HEK293 (cell line): ENCODE measurements at regions not wholly inside any gene's neighbourhood (a gene's known extent, or its start where the extent isn't known, plus 50 kb on each side); places are given as distances from the start of the nearest gene placed in this dataset.

Experiments used
- CTCF ChIA-PET: fragments of 350-600 bp; formaldehyde crosslinking; extraction: SDS; loops from one replicate; lab custom pipeline; 2021; ENCODE audit warnings: antibody characterized with exemption; lab: Yijun Ruan, JAX
- POLR2A ChIA-PET: fragments of 300-600 bp; formaldehyde crosslinking; extraction: SDS; loops from one replicate; lab custom pipeline; 2020; ENCODE audit warnings: antibody characterized with exemption, inconsistent platforms; lab: Yijun Ruan, JAX
- H3K27ac ChIP-seq: fragments of 200-500 bp; sonication (Bioruptor generic); 2 replicates; pipeline ENCODE4 v1.5.1; 2014; ENCODE audit warnings: low read depth, low read length, control low read depth, inconsistent platforms; ENCODE audit errors: extremely low read depth
- H3K36me3 ChIP-seq, 2 experiments: fragments of 200-500 bp in 1 of 2; sonication (Bioruptor generic) in 1 of 2; 1 replicate in 1 of 2; 2 replicates in 1 of 2; pipeline ENCODE4 v1.5.1; 2014 to 2017; ENCODE audit warnings: inconsistent platforms in 2 of 2, low read length in 2 of 2; ENCODE audit not compliant: control insufficient read depth in 2 of 2, insufficient read depth in 1 of 2
- H3K4me1 ChIP-seq: fragments of 200-500 bp; sonication (Bioruptor generic); 2 replicates; pipeline ENCODE4 v1.5.1; 2014; ENCODE audit warnings: mild to moderate bottlenecking, low read length, inconsistent platforms; ENCODE audit not compliant: control insufficient read depth, insufficient read depth
- H3K4me3 ChIP-seq: 2 replicates; pipeline ENCODE4 v1.5.1; 2011; ENCODE audit warnings: low read depth, mild to moderate bottlenecking, control low read depth, low read length, moderate library complexity
- H3K9me3 ChIP-seq: fragments of 200-500 bp; sonication (Bioruptor generic); 2 replicates; pipeline ENCODE4 v1.5.1; 2014; ENCODE audit warnings: low read depth, low read length, inconsistent platforms; ENCODE audit not compliant: control insufficient read depth, insufficient read depth
- BCL11A ChIP-seq: fragments of 450-650 bp; formaldehyde crosslinking; IDR thresholded peaks from 2 replicates; pipeline ENCODE4 v1.5.1; 2016; ENCODE audit warnings: low read depth, missing biosample characterization, missing genetic modification characterization
- GLIS1 ChIP-seq: fragments of 450-650 bp; formaldehyde crosslinking; IDR thresholded peaks from 2 replicates; pipeline ENCODE4 v1.5.1; 2016; ENCODE audit warnings: missing biosample characterization, missing genetic modification characterization
- HOXC10 ChIP-seq: sonication (generic); formaldehyde crosslinking; IDR thresholded peaks from 2 replicates; pipeline ENCODE4 v1.8.1; 2023; ENCODE audit warnings: mild to moderate bottlenecking, missing genetic modification reagents
- KLF10 ChIP-seq: fragments of 450-650 bp; IDR thresholded peaks from 2 replicates; pipeline ENCODE4 v1.5.1; 2018; ENCODE audit warnings: missing biosample characterization, mild to moderate bottlenecking, missing genetic modification characterization
- KLF7 ChIP-seq: fragments of 450-650 bp; formaldehyde crosslinking; IDR thresholded peaks from 2 replicates; pipeline ENCODE4 v1.5.1; 2016; ENCODE audit warnings: missing biosample characterization, missing genetic modification characterization, borderline replicate concordance
- SETDB1 ChIP-seq: IDR thresholded peaks from one replicate; pipeline ENCODE4 v1.6.1; 2017; ENCODE audit warnings: mild to moderate bottlenecking, low read length, moderate library complexity, mixed read lengths; ENCODE audit not compliant: insufficient read length
- WT1 ChIP-seq: fragments of 450-650 bp; formaldehyde crosslinking; IDR thresholded peaks from 2 replicates; pipeline ENCODE4 v1.5.1; 2016; ENCODE audit warnings: missing biosample characterization, missing genetic modification characterization
- ZNF114 ChIP-seq: fragments of 450-650 bp; formaldehyde crosslinking; IDR thresholded peaks from 2 replicates; pipeline ENCODE4 v1.5.0; 2017; ENCODE audit warnings: missing biosample characterization, missing genetic modification characterization
- ZNF155 ChIP-seq: fragments of 450-650 bp; formaldehyde crosslinking; IDR thresholded peaks from 2 replicates; pipeline ENCODE4 v1.5.1; 2016; ENCODE audit warnings: missing biosample characterization, missing genetic modification characterization
- ZNF629 ChIP-seq: fragments of 450-650 bp; formaldehyde crosslinking; IDR thresholded peaks from 2 replicates; pipeline ENCODE4 v1.5.1; 2017; ENCODE audit warnings: missing biosample characterization, missing genetic modification characterization
- TF ChIP-seq, protein P1 (sequence below): fragments of 450-650 bp; formaldehyde crosslinking; IDR thresholded peaks from 2 replicates; pipeline ENCODE4 v1.5.1; 2016; ENCODE audit warnings: missing biosample characterization, missing genetic modification characterization, borderline replicate concordance
- TF ChIP-seq, protein P2 (sequence below): fragments of 450-650 bp; formaldehyde crosslinking; IDR thresholded peaks from 2 replicates; pipeline ENCODE4 v1.5.1; 2016; ENCODE audit warnings: missing biosample characterization, missing genetic modification characterization
- TF ChIP-seq, protein P3 (sequence below): fragments of 450-650 bp; formaldehyde crosslinking; IDR thresholded peaks from 2 replicates; pipeline ENCODE4 v1.5.1; 2016; ENCODE audit warnings: missing biosample characterization, missing genetic modification characterization
- TF ChIP-seq, protein P4 (sequence below): fragments of 450-650 bp; formaldehyde crosslinking; IDR thresholded peaks from 2 replicates; pipeline ENCODE4 v1.5.1; 2016; ENCODE audit warnings: missing biosample characterization, missing genetic modification characterization
- TF ChIP-seq, protein P5 (sequence below): fragments of 450-650 bp; IDR thresholded peaks from 2 replicates; pipeline ENCODE4 v1.5.1; 2018; ENCODE audit warnings: missing biosample characterization, mild to moderate bottlenecking, missing genetic modification characterization
- TF ChIP-seq, protein P6 (sequence below): fragments of 450-650 bp; formaldehyde crosslinking; IDR thresholded peaks from 2 replicates; pipeline ENCODE4 v1.5.1; 2016; ENCODE audit warnings: missing biosample characterization, missing genetic modification characterization
- TF ChIP-seq, protein P7 (sequence below): fragments of 450-650 bp; formaldehyde crosslinking; IDR thresholded peaks from 2 replicates; pipeline ENCODE4 v1.5.1; 2016; ENCODE audit warnings: missing biosample characterization, missing genetic modification characterization

DNA sequence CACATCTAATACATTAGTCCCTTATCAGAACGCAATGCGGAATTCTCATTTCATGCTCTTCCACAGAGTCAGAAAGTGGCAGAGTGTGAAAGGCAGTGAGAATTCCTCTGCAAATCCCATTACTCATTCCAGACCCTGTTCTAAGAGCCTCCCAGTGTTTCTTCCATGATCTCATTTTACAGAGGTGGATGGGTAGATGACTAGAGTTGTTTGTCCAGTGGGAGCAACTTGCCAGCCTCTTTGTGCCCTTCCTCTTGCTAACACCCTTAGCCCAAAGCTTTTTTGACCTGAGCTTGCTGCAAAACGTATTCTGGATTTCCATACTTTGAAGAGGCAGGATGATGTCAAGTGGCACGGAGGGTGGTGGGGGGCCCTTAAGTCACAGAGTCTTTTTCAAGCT is 467.7 kb upstream of the RGPD4 start (continued):
- no peak for TF ChIP-seq KLF7 (tag by site-specific recombination)

DNA sequence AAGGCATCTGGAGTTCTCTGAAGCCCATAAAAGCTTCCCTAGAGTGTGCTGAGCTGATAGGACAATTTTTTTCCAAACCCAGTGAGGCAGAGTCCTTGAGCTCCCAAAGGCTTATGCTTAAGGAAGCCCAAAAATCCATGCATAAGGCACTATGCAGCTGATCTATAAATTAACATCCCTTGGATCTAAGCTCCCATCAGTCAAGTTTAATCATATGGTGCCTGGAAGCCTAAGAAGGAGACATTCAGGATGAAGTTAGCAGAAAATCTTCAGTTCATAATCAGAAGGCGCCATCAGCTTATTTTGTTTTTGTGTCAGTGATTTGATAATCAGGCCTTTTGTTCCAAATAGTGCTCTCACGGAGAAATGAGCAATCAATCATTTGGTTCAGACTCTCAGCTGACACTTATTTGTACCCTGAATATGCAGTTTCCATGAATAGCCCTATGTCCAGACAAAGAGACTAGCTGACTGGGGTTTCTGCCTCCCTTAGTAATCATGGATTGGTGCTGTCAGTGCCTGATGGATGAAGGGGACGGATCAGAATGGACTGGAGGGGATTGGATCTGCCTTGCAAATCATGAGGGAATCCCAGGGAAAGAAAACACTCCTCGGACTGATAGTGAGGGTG is 464.8 kb upstream of the RGPD4 start:
- POLR2A ChIA-PET, result no interaction called here
- TF ChIP-seq, protein P1, sequence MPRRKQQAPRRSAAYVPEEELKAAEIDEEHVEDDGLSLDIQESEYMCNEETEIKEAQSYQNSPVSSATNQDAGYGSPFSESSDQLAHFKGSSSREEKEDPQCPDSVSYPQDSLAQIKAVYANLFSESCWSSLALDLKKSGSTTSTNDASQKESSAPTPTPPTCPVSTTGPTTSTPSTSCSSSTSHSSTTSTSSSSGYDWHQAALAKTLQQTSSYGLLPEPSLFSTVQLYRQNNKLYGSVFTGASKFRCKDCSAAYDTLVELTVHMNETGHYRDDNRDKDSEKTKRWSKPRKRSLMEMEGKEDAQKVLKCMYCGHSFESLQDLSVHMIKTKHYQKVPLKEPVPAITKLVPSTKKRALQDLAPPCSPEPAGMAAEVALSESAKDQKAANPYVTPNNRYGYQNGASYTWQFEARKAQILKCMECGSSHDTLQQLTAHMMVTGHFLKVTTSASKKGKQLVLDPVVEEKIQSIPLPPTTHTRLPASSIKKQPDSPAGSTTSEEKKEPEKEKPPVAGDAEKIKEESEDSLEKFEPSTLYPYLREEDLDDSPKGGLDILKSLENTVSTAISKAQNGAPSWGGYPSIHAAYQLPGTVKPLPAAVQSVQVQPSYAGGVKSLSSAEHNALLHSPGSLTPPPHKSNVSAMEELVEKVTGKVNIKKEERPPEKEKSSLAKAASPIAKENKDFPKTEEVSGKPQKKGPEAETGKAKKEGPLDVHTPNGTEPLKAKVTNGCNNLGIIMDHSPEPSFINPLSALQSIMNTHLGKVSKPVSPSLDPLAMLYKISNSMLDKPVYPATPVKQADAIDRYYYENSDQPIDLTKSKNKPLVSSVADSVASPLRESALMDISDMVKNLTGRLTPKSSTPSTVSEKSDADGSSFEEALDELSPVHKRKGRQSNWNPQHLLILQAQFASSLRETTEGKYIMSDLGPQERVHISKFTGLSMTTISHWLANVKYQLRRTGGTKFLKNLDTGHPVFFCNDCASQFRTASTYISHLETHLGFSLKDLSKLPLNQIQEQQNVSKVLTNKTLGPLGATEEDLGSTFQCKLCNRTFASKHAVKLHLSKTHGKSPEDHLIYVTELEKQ (tag by site-specific recombination), result no peak
- CTCF ChIA-PET, result no interaction called here

DNA sequence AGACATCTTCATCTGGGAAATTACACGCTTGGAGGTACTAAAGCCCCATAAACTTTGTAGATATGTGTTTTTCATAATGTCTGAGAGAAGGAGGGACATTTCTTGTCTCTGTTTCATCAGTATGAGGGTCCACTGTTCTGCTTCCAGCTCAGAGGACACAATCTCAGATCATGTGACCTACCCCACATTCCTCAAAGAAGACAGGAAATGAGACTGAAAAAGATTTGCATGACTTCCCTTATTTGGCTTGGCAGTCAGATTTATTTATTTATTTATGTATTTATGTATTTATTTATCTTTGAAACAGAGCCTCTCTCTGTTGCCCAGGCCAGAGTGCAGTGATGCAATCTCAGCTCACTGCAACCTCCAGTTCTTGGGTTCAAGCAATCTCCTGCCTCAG is 463.7 kb upstream of the RGPD4 start:
- no peak overlapping the region for H3K4me3 ChIP-seq
- no peaks in the 10 kb centered on the region for H3K9me3 ChIP-seq
- no peak overlapping the region for H3K27ac ChIP-seq
- no peaks in the 10 kb centered on the region for H3K4me1 ChIP-seq
- POLR2A ChIA-PET, result no interaction called here
- no peaks in the 10 kb centered on the region for H3K36me3 ChIP-seq
- CTCF ChIA-PET, result no interaction called here
- no peak for TF ChIP-seq WT1
- TF ChIP-seq ZNF114 (tag by site-specific recombination), result no peak
- TF ChIP-seq, protein P2, sequence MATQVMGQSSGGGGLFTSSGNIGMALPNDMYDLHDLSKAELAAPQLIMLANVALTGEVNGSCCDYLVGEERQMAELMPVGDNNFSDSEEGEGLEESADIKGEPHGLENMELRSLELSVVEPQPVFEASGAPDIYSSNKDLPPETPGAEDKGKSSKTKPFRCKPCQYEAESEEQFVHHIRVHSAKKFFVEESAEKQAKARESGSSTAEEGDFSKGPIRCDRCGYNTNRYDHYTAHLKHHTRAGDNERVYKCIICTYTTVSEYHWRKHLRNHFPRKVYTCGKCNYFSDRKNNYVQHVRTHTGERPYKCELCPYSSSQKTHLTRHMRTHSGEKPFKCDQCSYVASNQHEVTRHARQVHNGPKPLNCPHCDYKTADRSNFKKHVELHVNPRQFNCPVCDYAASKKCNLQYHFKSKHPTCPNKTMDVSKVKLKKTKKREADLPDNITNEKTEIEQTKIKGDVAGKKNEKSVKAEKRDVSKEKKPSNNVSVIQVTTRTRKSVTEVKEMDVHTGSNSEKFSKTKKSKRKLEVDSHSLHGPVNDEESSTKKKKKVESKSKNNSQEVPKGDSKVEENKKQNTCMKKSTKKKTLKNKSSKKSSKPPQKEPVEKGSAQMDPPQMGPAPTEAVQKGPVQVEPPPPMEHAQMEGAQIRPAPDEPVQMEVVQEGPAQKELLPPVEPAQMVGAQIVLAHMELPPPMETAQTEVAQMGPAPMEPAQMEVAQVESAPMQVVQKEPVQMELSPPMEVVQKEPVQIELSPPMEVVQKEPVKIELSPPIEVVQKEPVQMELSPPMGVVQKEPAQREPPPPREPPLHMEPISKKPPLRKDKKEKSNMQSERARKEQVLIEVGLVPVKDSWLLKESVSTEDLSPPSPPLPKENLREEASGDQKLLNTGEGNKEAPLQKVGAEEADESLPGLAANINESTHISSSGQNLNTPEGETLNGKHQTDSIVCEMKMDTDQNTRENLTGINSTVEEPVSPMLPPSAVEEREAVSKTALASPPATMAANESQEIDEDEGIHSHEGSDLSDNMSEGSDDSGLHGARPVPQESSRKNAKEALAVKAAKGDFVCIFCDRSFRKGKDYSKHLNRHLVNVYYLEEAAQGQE (tag by site-specific recombination), result no peak
- TF ChIP-seq, protein P3, sequence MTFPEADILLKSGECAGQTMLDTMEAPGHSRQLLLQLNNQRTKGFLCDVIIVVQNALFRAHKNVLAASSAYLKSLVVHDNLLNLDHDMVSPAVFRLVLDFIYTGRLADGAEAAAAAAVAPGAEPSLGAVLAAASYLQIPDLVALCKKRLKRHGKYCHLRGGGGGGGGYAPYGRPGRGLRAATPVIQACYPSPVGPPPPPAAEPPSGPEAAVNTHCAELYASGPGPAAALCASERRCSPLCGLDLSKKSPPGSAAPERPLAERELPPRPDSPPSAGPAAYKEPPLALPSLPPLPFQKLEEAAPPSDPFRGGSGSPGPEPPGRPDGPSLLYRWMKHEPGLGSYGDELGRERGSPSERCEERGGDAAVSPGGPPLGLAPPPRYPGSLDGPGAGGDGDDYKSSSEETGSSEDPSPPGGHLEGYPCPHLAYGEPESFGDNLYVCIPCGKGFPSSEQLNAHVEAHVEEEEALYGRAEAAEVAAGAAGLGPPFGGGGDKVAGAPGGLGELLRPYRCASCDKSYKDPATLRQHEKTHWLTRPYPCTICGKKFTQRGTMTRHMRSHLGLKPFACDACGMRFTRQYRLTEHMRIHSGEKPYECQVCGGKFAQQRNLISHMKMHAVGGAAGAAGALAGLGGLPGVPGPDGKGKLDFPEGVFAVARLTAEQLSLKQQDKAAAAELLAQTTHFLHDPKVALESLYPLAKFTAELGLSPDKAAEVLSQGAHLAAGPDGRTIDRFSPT (tag by site-specific recombination), result no peak
- TF ChIP-seq GLIS1 (tag by site-specific recombination), result no peak
- no peak for TF ChIP-seq ZNF629 (tag by site-specific recombination)
- TF ChIP-seq, protein P4, sequence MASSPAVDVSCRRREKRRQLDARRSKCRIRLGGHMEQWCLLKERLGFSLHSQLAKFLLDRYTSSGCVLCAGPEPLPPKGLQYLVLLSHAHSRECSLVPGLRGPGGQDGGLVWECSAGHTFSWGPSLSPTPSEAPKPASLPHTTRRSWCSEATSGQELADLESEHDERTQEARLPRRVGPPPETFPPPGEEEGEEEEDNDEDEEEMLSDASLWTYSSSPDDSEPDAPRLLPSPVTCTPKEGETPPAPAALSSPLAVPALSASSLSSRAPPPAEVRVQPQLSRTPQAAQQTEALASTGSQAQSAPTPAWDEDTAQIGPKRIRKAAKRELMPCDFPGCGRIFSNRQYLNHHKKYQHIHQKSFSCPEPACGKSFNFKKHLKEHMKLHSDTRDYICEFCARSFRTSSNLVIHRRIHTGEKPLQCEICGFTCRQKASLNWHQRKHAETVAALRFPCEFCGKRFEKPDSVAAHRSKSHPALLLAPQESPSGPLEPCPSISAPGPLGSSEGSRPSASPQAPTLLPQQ (tag by site-specific recombination), result no peak
- no peak for TF ChIP-seq HOXC10
- TF ChIP-seq, protein P5, sequence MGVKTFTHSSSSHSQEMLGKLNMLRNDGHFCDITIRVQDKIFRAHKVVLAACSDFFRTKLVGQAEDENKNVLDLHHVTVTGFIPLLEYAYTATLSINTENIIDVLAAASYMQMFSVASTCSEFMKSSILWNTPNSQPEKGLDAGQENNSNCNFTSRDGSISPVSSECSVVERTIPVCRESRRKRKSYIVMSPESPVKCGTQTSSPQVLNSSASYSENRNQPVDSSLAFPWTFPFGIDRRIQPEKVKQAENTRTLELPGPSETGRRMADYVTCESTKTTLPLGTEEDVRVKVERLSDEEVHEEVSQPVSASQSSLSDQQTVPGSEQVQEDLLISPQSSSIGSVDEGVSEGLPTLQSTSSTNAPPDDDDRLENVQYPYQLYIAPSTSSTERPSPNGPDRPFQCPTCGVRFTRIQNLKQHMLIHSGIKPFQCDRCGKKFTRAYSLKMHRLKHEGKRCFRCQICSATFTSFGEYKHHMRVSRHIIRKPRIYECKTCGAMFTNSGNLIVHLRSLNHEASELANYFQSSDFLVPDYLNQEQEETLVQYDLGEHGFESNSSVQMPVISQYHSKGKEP (tag by site-specific recombination), result no peak
- TF ChIP-seq, protein P6, sequence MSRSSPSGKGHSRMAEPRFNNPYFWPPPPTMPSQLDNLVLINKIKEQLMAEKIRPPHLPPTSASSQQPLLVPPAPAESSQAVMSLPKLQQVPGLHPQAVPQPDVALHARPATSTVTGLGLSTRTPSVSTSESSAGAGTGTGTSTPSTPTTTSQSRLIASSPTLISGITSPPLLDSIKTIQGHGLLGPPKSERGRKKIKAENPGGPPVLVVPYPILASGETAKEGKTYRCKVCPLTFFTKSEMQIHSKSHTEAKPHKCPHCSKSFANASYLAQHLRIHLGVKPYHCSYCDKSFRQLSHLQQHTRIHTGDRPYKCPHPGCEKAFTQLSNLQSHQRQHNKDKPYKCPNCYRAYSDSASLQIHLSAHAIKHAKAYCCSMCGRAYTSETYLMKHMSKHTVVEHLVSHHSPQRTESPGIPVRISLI (tag by site-specific recombination), result no peak
- no peak for TF ChIP-seq BCL11A (tag by site-specific recombination)
- TF ChIP-seq KLF10, result no peak
- no peak for TF ChIP-seq SETDB1
- TF ChIP-seq ZNF155 (tag by site-specific recombination), result no peak
- TF ChIP-seq, protein P7, sequence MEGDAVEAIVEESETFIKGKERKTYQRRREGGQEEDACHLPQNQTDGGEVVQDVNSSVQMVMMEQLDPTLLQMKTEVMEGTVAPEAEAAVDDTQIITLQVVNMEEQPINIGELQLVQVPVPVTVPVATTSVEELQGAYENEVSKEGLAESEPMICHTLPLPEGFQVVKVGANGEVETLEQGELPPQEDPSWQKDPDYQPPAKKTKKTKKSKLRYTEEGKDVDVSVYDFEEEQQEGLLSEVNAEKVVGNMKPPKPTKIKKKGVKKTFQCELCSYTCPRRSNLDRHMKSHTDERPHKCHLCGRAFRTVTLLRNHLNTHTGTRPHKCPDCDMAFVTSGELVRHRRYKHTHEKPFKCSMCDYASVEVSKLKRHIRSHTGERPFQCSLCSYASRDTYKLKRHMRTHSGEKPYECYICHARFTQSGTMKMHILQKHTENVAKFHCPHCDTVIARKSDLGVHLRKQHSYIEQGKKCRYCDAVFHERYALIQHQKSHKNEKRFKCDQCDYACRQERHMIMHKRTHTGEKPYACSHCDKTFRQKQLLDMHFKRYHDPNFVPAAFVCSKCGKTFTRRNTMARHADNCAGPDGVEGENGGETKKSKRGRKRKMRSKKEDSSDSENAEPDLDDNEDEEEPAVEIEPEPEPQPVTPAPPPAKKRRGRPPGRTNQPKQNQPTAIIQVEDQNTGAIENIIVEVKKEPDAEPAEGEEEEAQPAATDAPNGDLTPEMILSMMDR (tag by site-specific recombination), result no peak

More for the DNA sequence above, 464.8 kb upstream of the RGPD4 start:
- Histone ChIP-seq H3K9me3 (no peaks in the 10 kb centered on the region), H3K4me1 (no peaks in the 10 kb centered on the region), H3K27ac (no peak overlapping the region), H3K4me3 (no peak overlapping the region), H3K36me3 (no peaks in the 10 kb centered on the region)
